Naive thymus-derived CD4-positive, alpha-beta T cell (primary cell): ENCODE measurements at regions not wholly inside any gene's neighbourhood (a gene's known extent, or its start where the extent isn't known, plus 50 kb on each side); places are given as distances from the start of the nearest gene placed in this dataset.

Experiments used
- ATAC-seq: fragments of 150-1000 bp; cut with Tn5 transposase; 2 replicates; pipeline ENCODE4 v1.10.0; 2021; ENCODE audit warnings: mild to moderate bottlenecking, moderate library complexity
- CTCF ChIA-PET: fragments of 350-600 bp; sonication (Branson Sonifier 250); formaldehyde crosslinking; loops from one replicate; lab custom pipeline; 2021; ENCODE audit warnings: antibody characterized with exemption; lab: Charles Lee
- POLR2A ChIA-PET: fragments of 350-600 bp; sonication (Branson Sonifier 250); formaldehyde crosslinking; loops from one replicate; lab custom pipeline; 2021; ENCODE audit warnings: antibody characterized with exemption, inconsistent platforms; lab: Charles Lee
- DNase-seq, 9 donors: peaks; one replicate each; pipeline versions ENCODE4 v3.0.0 to v3.0.0-alpha.2; 2020 to 2022; ENCODE audit warnings: mixed read lengths in 1 of 9
- H3K27ac ChIP-seq: one replicate; pipeline ENCODE4 v1.7.0; 2013; ENCODE audit warnings: mild to moderate bottlenecking, low read depth, low read length, moderate library complexity
- H3K27me3 ChIP-seq, 2 donors: one replicate each; pipeline ENCODE4 v1.7.0; 2013; ENCODE audit warnings: low read length in 2 of 2, mild to moderate bottlenecking in 2 of 2, moderate library complexity in 2 of 2; ENCODE audit not compliant: control insufficient read depth in 2 of 2, insufficient read depth in 2 of 2
- H3K36me3 ChIP-seq, 3 experiments: 1 replicate in 2 of 3; 2 replicates in 1 of 3; pipeline ENCODE4 v1.7.0; 2013; ENCODE audit warnings: low read length in 3 of 3, mild to moderate bottlenecking in 3 of 3, moderate library complexity in 1 of 3; ENCODE audit not compliant: insufficient read depth in 3 of 3, control insufficient read depth in 2 of 3
- H3K4me1 ChIP-seq, 2 donors: one replicate each; pipeline ENCODE4 v1.7.0; 2013; ENCODE audit warnings: low read length in 2 of 2, mild to moderate bottlenecking in 2 of 2, moderate library complexity in 1 of 2; ENCODE audit not compliant: control insufficient read depth in 2 of 2, insufficient read depth in 2 of 2
- H3K4me3 ChIP-seq: 2 replicates; pipeline ENCODE4 v1.7.0; 2013; ENCODE audit warnings: mild to moderate bottlenecking, low read length
- H3K9me3 ChIP-seq, 3 experiments: 1 replicate in 2 of 3; 2 replicates in 1 of 3; pipeline ENCODE4 v1.7.0; 2013; ENCODE audit warnings: low read length in 3 of 3; ENCODE audit not compliant: control insufficient read depth in 2 of 3
- H3K27ac Mint-ChIP-seq, 9 donors: one replicate each; pipeline ENCODE4 v1.8.0; 2020 to 2022; ENCODE audit warnings: mixed read lengths in 9 of 9, mild to moderate bottlenecking in 8 of 9, moderate library complexity in 5 of 9, inconsistent platforms in 2 of 9
- H3K27me3 Mint-ChIP-seq, 5 donors: one replicate each; pipeline ENCODE4 v1.8.0; 2021 to 2022; ENCODE audit warnings: mixed read lengths in 5 of 5, mild to moderate bottlenecking in 1 of 5
- H3K36me3 Mint-ChIP-seq, 5 donors: one replicate each; pipeline ENCODE4 v1.8.0; 2020 to 2022; ENCODE audit warnings: mixed read lengths in 5 of 5, mild to moderate bottlenecking in 3 of 5, inconsistent platforms in 1 of 5
- H3K4me1 Mint-ChIP-seq, 7 donors: one replicate each; pipeline ENCODE4 v1.8.0; 2020 to 2022; ENCODE audit warnings: mixed read lengths in 7 of 7, mild to moderate bottlenecking in 3 of 7, inconsistent platforms in 1 of 7
- H3K4me3 Mint-ChIP-seq, 10 donors: one replicate each; pipeline ENCODE4 v1.8.0; 2020 to 2022; ENCODE audit warnings: mild to moderate bottlenecking in 10 of 10, mixed read lengths in 10 of 10, moderate library complexity in 6 of 10, inconsistent platforms in 2 of 10
- H3K9me3 Mint-ChIP-seq, 11 donors: one replicate each; pipeline ENCODE4 v1.8.0; 2020 to 2022; ENCODE audit warnings: mixed read lengths in 11 of 11, mild to moderate bottlenecking in 4 of 11, inconsistent platforms in 1 of 11, moderate library complexity in 1 of 11
- intact Hi-C, 2 donors: fragments of 100-400 bp; cut with micrococcal nuclease; formaldehyde crosslinking; loops; one replicate each; pipeline ENCODE4 v1.15.1; 2023

DNA sequence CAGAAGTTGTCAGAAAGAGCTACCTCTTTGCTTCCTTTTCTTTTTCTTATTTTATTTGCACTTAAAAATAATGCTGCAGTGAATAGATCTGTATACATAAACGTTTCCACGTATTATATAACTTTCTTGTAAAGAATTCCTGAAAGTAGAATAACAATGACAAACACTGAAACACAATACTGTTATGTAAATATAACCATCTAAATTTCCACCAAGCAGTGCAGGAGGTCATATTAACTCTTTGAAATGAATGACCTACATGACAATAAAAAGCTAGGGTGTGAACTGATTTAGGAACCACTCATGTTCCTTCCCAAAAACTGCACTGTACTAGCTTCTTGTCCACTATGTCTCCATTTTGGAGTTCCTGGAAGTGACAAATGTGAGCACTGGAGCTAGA lies 85.8 kb downstream of the COX18 start:
- ATAC-seq (no peak), DNase-seq (no peak)
- H3K4me3 Mint-ChIP-seq: no peak overlapping the region
- intact Hi-C loops: no loop called here
- no peak overlapping the region for H3K27ac ChIP-seq
- peaks cover 0 to 1% (median 0%) of the 10 kb centered on the region in 7 donors for H3K4me1 Mint-ChIP-seq
- CTCF ChIA-PET: no interaction called here
- H3K4me3 ChIP-seq: no peak overlapping the region
- H3K36me3 Mint-ChIP-seq: no peaks in the 10 kb centered on the region
- no peaks in the 10 kb centered on the region for H3K4me1 ChIP-seq
- H3K9me3 ChIP-seq: no peaks in the 10 kb centered on the region
- POLR2A ChIA-PET: no interaction called here
- no peaks in the 10 kb centered on the region for H3K27me3 ChIP-seq
- H3K36me3 ChIP-seq: no peaks in the 10 kb centered on the region
- no peak overlapping the region for H3K27ac Mint-ChIP-seq
- peaks cover 0 to 11% (median 2%) of the 10 kb centered on the region in 5 donors for H3K27me3 Mint-ChIP-seq
- H3K9me3 Mint-ChIP-seq: no peaks in the 10 kb centered on the region

- Histone ChIP-seq H3K4me1 (no peaks in the 10 kb centered on the region), H3K4me3 (no peak overlapping the region), H3K27ac (no peak overlapping the region), H3K36me3 (no peaks in the 10 kb centered on the region), H3K9me3 (no peaks in the 10 kb centered on the region), H3K27me3 (no peaks in the 10 kb centered on the region)
- H3K9me3 Mint-ChIP-seq: no peaks in the 10 kb centered on the region
- intact Hi-C loops: no loop called here
- peaks cover 0 to 4% (median 0%) of the 10 kb centered on the region in 7 donors for H3K4me1 Mint-ChIP-seq
- DNase-seq (no peak), ATAC-seq (no peak)
- no peak overlapping the region for H3K27ac Mint-ChIP-seq
- POLR2A ChIA-PET: no interaction called here
- no peaks in the 10 kb centered on the region for H3K36me3 Mint-ChIP-seq
- H3K27me3 Mint-ChIP-seq: peaks cover 4 to 21% (median 7%) of the 10 kb centered on the region in 5 donors
- no peak overlapping the region for H3K4me3 Mint-ChIP-seq
- CTCF ChIA-PET: no interaction called here
Measured at GRCh38 chr4:72977936-72978485, 91.5 kb downstream of the COX18 start.

DNA sequence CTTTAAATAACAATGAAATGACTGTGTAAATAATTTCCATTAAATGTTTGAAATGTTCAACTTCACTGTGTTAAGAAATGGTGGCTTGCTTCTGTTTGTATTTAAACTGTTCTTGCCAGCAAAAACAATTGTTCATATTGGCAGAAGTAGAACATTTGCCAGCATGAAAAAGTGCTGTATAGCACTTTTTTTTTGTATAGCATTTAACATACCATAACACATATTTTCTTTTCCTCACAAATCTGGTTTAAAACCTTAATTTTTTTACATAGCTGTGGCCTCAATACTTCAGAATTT lies 94.1 kb downstream of the COX18 start:
- DNase-seq (no peak), ATAC-seq (no peak)
- Mint-ChIP-seq H3K4me1 (peaks cover 0 to 4% (median 0%) of the 10 kb centered on the region in 7 donors), H3K9me3 (no peaks in the 10 kb centered on the region), H3K4me3 (no peak overlapping the region), H3K27ac (no peak overlapping the region), H3K27me3 (peaks cover 9 to 32% (median 16%) of the 10 kb centered on the region in 5 donors), H3K36me3 (no peaks in the 10 kb centered on the region)
- no peaks in the 10 kb centered on the region for H3K4me1 ChIP-seq
- CTCF ChIA-PET: no interaction called here
- H3K27me3 ChIP-seq: no peaks in the 10 kb centered on the region
- intact Hi-C loops: no loop called here
- H3K36me3 ChIP-seq: no peaks in the 10 kb centered on the region
- no peaks in the 10 kb centered on the region for H3K9me3 ChIP-seq
- POLR2A ChIA-PET: interaction anchor here (0.7 kb wide), 1 partner anchor 25 kb away, joined by 3 read pairs; no protein-coding TSS in a partner anchor
- no peak overlapping the region for H3K4me3 ChIP-seq
- no peak overlapping the region for H3K27ac ChIP-seq

- no peaks in the 10 kb centered on the region for H3K4me1 ChIP-seq
- H3K27ac Mint-ChIP-seq: no peak overlapping the region
- no peak overlapping the region for H3K4me3 Mint-ChIP-seq
- H3K4me3 ChIP-seq: no peak overlapping the region
- peaks cover 9 to 32% (median 16%) of the 10 kb centered on the region in 5 donors for H3K27me3 Mint-ChIP-seq
- no peaks in the 10 kb centered on the region for H3K27me3 ChIP-seq
- ChIA-PET CTCF (no interaction called here), POLR2A (interaction anchor here (0.7 kb wide), 1 partner anchor 25 kb away, joined by 3 read pairs; no protein-coding TSS in a partner anchor)
- DNase-seq (no peak), ATAC-seq (no peak)
- H3K36me3 ChIP-seq: no peaks in the 10 kb centered on the region
- no peaks in the 10 kb centered on the region for H3K9me3 ChIP-seq
- intact Hi-C loops: no loop called here
- H3K4me1 Mint-ChIP-seq: peaks cover 0 to 4% (median 0%) of the 10 kb centered on the region in 7 donors
- H3K9me3 Mint-ChIP-seq: no peaks in the 10 kb centered on the region
- no peak overlapping the region for H3K27ac ChIP-seq
- no peaks in the 10 kb centered on the region for H3K36me3 Mint-ChIP-seq
Measured at GRCh38 chr4:72974694-72975487, 94.6 kb downstream of the COX18 start.

DNA sequence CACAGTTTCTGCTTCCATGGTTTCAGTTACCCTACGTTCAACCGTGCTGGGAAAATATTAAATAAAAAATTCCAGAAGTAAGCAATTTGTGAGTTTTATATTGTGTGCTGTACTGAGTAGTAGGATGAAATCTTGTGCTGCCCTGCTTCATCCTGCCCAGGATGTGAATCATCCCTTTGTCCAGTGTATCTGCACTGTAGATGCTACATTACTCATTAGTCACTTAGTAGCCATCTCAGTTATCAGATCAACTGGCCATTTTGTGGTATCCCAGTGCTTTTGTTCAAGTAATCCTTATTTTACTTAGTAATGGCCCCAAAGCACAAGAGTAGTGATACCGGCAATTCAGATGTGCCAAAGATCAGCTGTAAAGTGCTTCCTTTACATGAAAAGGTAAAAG lies 97.9 kb downstream of the COX18 start:
- Mint-ChIP-seq H3K4me1 (peaks cover 0 to 4% (median 2%) of the 10 kb centered on the region in 7 donors), H3K36me3 (no peaks in the 10 kb centered on the region), H3K4me3 (no peak overlapping the region), H3K9me3 (no peaks in the 10 kb centered on the region), H3K27ac (no peak overlapping the region), H3K27me3 (peaks cover 9 to 28% (median 16%) of the 10 kb centered on the region in 5 donors)
- ChIA-PET CTCF (no interaction called here), POLR2A (no interaction called here)
- Histone ChIP-seq H3K9me3 (no peaks in the 10 kb centered on the region), H3K36me3 (no peaks in the 10 kb centered on the region), H3K27ac (no peak overlapping the region), H3K4me3 (no peak overlapping the region), H3K27me3 (no peaks in the 10 kb centered on the region), H3K4me1 (no peaks in the 10 kb centered on the region)
- intact Hi-C loops: no loop called here
- no peak for DNase-seq
- no peak for ATAC-seq

- ChIA-PET CTCF (no interaction called here), POLR2A (no interaction called here)
- H3K4me3 Mint-ChIP-seq: no peak overlapping the region
- DNase-seq (no peak), ATAC-seq (no peak)
- no peak overlapping the region for H3K27ac Mint-ChIP-seq
- peaks cover 9 to 23% (median 16%) of the 10 kb centered on the region in 5 donors for H3K27me3 Mint-ChIP-seq
- peaks cover 0 to 7% (median 2%) of the 10 kb centered on the region in 7 donors for H3K4me1 Mint-ChIP-seq
- Histone ChIP-seq H3K27ac (no peak overlapping the region), H3K9me3 (no peaks in the 10 kb centered on the region), H3K4me1 (no peaks in the 10 kb centered on the region), H3K4me3 (no peak overlapping the region), H3K36me3 (no peaks in the 10 kb centered on the region), H3K27me3 (no peaks in the 10 kb centered on the region)
- no peaks in the 10 kb centered on the region for H3K9me3 Mint-ChIP-seq
- H3K36me3 Mint-ChIP-seq: no peaks in the 10 kb centered on the region
- intact Hi-C loops: no loop called here
Measured at GRCh38 chr4:72970756-72971155, 98.8 kb downstream of the COX18 start.

DNA sequence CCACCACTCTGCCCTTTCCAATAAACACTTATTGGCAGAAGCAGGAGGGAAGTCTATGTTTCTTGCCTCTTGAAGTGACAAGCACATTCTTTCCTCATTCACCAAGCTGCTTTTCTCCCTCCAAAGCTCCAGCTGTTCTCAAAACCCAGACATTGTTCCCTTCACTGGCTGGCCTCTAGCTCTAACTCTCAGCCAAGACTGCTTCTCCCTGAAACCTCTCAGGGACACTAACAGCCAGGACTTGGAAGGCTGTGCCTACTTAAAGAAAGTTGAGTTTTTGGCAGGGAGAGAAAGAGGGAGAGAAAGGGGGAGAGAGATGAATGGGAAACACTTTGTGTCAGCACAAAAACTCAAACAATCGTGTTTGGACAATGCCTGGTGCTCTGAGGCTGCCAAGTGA lies 99.5 kb downstream of the COX18 start:
- Histone ChIP-seq H3K4me3 (no peak overlapping the region), H3K27ac (no peak overlapping the region), H3K9me3 (no peaks in the 10 kb centered on the region), H3K4me1 (no peaks in the 10 kb centered on the region), H3K27me3 (no peaks in the 10 kb centered on the region), H3K36me3 (no peaks in the 10 kb centered on the region)
- POLR2A ChIA-PET: no interaction called here
- Mint-ChIP-seq H3K36me3 (no peaks in the 10 kb centered on the region), H3K4me1 (peaks cover 0 to 7% (median 3%) of the 10 kb centered on the region in 7 donors), H3K27ac (no peak overlapping the region), H3K4me3 (no peak overlapping the region), H3K9me3 (peaks cover 0 to under 1% (median 0%) of the 10 kb centered on the region in 11 donors), H3K27me3 (peaks cover 9 to 20% (median 17%) of the 10 kb centered on the region in 5 donors)
- ATAC-seq (no peak), DNase-seq (no peak)
- intact Hi-C loops: no loop called here
- CTCF ChIA-PET: no interaction called here
